Tibial nerve (tissue), 4 donors: ENCODE measurements at regions not wholly inside any gene's neighbourhood (a gene's known extent, or its start where the extent isn't known, plus 50 kb on each side); places are given as distances from the start of the nearest gene placed in this dataset.

Experiments
- DNase-seq, 2 donors: peaks; one replicate each; pipeline ENCODE4 v3.0.0-alpha.2; 2019; ENCODE audit warnings: low spot score in 2 of 2
- H3K27ac ChIP-seq, 4 donors: fragments of 200-600 bp; sonication (generic) in 3 of 4; one replicate each; pipeline ENCODE4 v1.5.1; 2017 to 2019; ENCODE audit warnings: mild to moderate bottlenecking in 1 of 4
- H3K27me3 ChIP-seq, 2 donors: fragments of 200-600 bp; sonication (generic) in 1 of 2; one replicate each; pipeline versions ENCODE4 v1.5.1 to v1.6.0; 2017 to 2019
- H3K36me3 ChIP-seq, 3 donors: fragments of 200-600 bp; sonication (generic); one replicate each; pipeline ENCODE4 v1.5.1; 2018 to 2019
- H3K4me1 ChIP-seq, 4 donors: fragments of 200-600 bp; sonication (generic) in 3 of 4; one replicate each; pipeline ENCODE4 v1.5.1; 2017 to 2019
- H3K4me3 ChIP-seq, 4 donors: fragments of 200-600 bp; sonication (generic) in 3 of 4; one replicate each; pipeline ENCODE4 v1.5.1; 2017 to 2019; ENCODE audit warnings: mild to moderate bottlenecking in 1 of 4, moderate library complexity in 1 of 4
- H3K9me3 ChIP-seq, 4 donors: fragments of 200-600 bp; sonication (generic) in 3 of 4; one replicate each; pipeline ENCODE4 v1.5.1; 2017 to 2019
- CTCF ChIP-seq, 5 experiments: fragments of 200-600 bp in 3 of 5; fragments of 450-650 bp in 2 of 5; sonication (generic) in 3 of 5; IDR thresholded peaks; one replicate each; pipeline ENCODE4 v1.5.1; 2016 to 2019; ENCODE audit warnings: antibody characterized with exemption in 5 of 5, mild to moderate bottlenecking in 3 of 5, moderate library complexity in 2 of 5
- EP300 ChIP-seq, 2 donors: sonication (generic); formaldehyde crosslinking; IDR thresholded peaks; one replicate each; pipeline ENCODE4 v1.6.1; 2017; ENCODE audit warnings: antibody characterized with exemption in 2 of 2, mild to moderate bottlenecking in 1 of 2
- POLR2A ChIP-seq, 2 donors: fragments of 450-650 bp; IDR thresholded peaks; one replicate each; pipeline ENCODE4 v1.6.1; 2017; ENCODE audit warnings: antibody characterized with exemption in 2 of 2, mild to moderate bottlenecking in 2 of 2, moderate library complexity in 2 of 2
- WGBS, 2 donors: methylation state at CpG; one replicate each; pipeline ENCODE4 v1.1.5; 2018; 5-methylcytosine and 5-hydroxymethylcytosine counted together

DNA sequence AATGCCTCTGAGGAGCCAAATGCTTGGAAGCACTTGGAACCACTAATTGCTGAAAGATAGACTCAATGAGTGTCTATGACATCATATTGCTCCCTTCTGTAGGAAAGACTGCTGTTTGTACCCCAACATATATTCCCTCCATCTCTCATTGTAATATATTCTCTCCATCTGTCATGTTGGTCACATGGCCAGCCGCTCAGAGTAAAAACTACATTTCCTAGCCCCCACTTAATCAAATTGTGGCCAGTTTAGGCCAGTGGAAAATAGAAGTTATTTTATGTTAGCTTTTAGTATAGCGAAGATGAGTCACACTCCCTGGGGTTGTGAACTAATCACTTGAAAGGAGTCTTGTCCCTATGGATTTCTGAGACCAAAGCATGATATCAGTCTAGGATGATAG lies 160.2 kb downstream of the HNMT start:
- DNase-seq: no peak
- TF ChIP-seq EP300 (IDR thresholded peaks at IDR 0.05) (no peak), POLR2A (IDR thresholded peaks at IDR 0.05) (no peak), CTCF (IDR thresholded peaks at IDR 0.05) (no peak)
- WGBS, 2 donors: 59 to 84% methylated on average over 2 of the region's 2 CpGs

DNA sequence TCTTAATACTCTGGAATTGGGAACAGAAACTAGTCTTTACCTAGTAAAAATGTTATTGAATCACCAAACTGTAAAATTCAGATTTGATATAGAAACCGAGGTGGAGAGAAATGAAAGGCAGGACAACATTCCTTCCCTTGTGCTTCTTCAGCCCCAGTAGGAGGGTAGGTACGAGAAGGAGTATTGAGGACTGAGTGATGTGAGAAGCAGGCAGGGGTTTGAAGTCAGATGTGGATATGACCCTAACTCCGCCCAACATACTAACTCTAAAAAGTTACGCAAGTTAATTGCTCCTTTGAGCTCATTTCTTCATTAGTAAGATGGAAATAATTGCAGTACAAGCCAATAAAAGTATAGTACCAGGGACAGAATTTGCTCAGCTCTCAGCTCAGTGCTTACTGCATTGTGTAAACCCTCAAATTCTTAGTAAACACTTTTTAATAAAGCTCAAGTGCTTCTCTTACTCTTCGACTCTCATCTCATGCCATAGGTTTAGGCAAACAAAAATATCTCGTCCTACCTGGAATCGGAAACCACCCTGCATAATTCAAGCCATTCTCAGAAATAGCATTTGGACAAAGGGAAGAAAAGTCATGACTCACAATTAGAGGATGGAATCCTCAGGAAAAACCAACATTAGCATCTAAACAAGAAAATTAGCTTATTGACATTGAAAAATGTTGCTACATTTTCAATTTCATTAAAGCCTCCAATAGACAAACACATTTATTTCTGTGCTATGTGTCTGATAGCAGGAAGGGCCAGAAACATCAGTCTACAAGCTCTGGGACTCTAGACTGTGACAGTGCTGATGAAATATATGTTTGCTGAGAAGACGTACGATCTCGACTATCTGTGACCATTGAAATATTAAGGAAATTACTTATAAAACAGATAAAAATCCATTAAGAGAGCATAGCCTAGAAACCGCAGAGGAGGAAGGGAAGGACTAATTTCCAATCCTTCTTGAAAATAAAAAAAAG lies 161.3 kb downstream of the HNMT start:
- Histone ChIP-seq H3K4me1 (no peaks in the 10 kb centered on the region), H3K4me3 (no peak overlapping the region), H3K36me3 (no peaks in the 10 kb centered on the region), H3K9me3 (no peaks in the 10 kb centered on the region), H3K27me3 (no peaks in the 10 kb centered on the region), H3K27ac (no peak overlapping the region)
- DNase-seq: no peak
- TF ChIP-seq CTCF (IDR thresholded peaks at IDR 0.05) (no peak), POLR2A (IDR thresholded peaks at IDR 0.05) (no peak), EP300 (IDR thresholded peaks at IDR 0.05) (no peak)
- WGBS, 2 donors: 88% methylated on average over 11 of the region's 11 CpGs

More for the DNA sequence above, 160.2 kb downstream of the HNMT start:
- Histone ChIP-seq H3K4me1 (no peaks in the 10 kb centered on the region), H3K27ac (no peak overlapping the region), H3K36me3 (no peaks in the 10 kb centered on the region), H3K9me3 (no peaks in the 10 kb centered on the region), H3K4me3 (no peak overlapping the region), H3K27me3 (no peaks in the 10 kb centered on the region)

DNA sequence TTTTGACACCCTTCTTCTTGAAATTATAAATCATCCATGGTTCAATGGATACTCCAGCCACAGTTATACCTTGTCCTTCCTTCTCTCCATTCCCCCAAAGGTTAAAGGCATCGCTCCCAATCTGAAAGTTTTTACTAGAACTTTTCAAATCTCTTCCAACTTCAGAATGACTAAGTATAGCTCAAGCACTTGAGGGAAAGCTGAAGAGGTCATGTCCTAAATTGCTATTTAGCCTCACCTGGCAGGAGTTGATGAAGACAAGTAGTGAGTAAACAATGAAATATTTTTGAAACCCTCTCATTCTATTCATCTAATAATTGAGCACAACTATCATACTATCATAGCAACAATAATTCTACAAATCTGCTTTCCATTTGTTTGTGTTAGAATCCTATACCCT lies 167.8 kb downstream of the HNMT start:
- no peaks in the 10 kb centered on the region for H3K36me3 ChIP-seq
- no peak overlapping the region for H3K27ac ChIP-seq
- 94 to 97% methylated on average over 1 of the region's 1 CpG for WGBS, 2 donors
- no peaks in the 10 kb centered on the region for H3K4me1 ChIP-seq
- no peak for TF ChIP-seq CTCF (IDR thresholded peaks at IDR 0.05)
- no peak overlapping the region for H3K4me3 ChIP-seq
- no peaks in the 10 kb centered on the region for H3K9me3 ChIP-seq
- H3K27me3 ChIP-seq: no peaks in the 10 kb centered on the region
- DNase-seq: no peak

DNA sequence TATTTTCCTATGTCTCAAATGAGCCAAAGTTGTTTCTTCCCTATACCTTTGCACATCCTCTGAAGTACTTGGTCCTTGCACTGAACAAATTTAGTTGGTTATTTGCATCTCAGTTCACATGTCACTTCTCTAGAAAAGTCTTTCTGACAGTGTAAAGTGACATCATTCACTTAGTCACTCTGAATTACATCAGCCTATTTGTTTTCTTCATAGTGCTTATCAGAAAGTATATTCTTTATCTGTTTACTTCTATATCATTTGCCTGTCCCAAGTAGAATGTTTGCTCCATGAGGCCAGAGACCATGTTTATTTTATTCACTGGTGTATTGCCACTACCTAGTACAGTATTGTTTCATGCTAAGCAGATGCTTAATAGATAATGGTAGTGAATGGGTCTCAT lies 173.7 kb downstream of the HNMT start:
- H3K4me1 ChIP-seq: no peaks in the 10 kb centered on the region
- H3K27ac ChIP-seq: no peak overlapping the region

More for the DNA sequence above, 173.7 kb downstream of the HNMT start:
- TF ChIP-seq POLR2A (IDR thresholded peaks at IDR 0.05) (no peak), CTCF (IDR thresholded peaks at IDR 0.05) (no peak), EP300 (IDR thresholded peaks at IDR 0.05) (no peak)
- no peaks in the 10 kb centered on the region for H3K36me3 ChIP-seq
- DNase-seq: no peak
- no peaks in the 10 kb centered on the region for H3K27me3 ChIP-seq
- H3K4me3 ChIP-seq: no peak overlapping the region
- H3K9me3 ChIP-seq: peaks cover 0 to 7% (median 2%) of the 10 kb centered on the region in 4 donors
